ENCODE measurements at regions not wholly inside any gene's neighbourhood (a gene's known extent, or its start where the extent isn't known, plus 50 kb on each side); places are given as distances from the start of the nearest gene placed in this dataset.

- no peak for TF ChIP-seq CTCF (IDR thresholded peaks at IDR 0.05)
- Histone ChIP-seq H3K27me3 (no peaks in the 10 kb centered on the region), H3K4me3 (no peak overlapping the region), H3K27ac (no peak overlapping the region), H3K9me3 (peaks cover 0 to 10% of the 10 kb centered on the region in 2 donors), H3K4me1 (no peaks in the 10 kb centered on the region), H3K36me3 (no peaks in the 10 kb centered on the region)
- no peak for DNase-seq (ENCODE audit: low spot score)
Measured at GRCh38 chr12:23174917-23175316, 549.9 kb downstream of the ETNK1 start.

- no peak overlapping the region for H3K4me3 ChIP-seq
- H3K27me3 ChIP-seq: no peaks in the 10 kb centered on the region
- no peak for TF ChIP-seq CTCF (IDR thresholded peaks at IDR 0.05)
- no peak for DNase-seq (ENCODE audit: low spot score)
- no peaks in the 10 kb centered on the region for H3K9me3 ChIP-seq
- no peak overlapping the region for H3K27ac ChIP-seq
- no peaks in the 10 kb centered on the region for H3K36me3 ChIP-seq
- no peaks in the 10 kb centered on the region for H3K4me1 ChIP-seq
Measured at GRCh38 chr12:23185346-23185745, 560.4 kb downstream of the ETNK1 start.

GRCh38 chr12:23186950-23187349, 562.0 kb downstream of the ETNK1 start:
- H3K27ac ChIP-seq: no peak overlapping the region
- no peaks in the 10 kb centered on the region for H3K27me3 ChIP-seq
- no peak for DNase-seq (ENCODE audit: low spot score)
- H3K4me1 ChIP-seq: no peaks in the 10 kb centered on the region
- no peak for TF ChIP-seq CTCF (IDR thresholded peaks at IDR 0.05)
- H3K36me3 ChIP-seq: no peaks in the 10 kb centered on the region
- H3K9me3 ChIP-seq: no peaks in the 10 kb centered on the region
- no peak overlapping the region for H3K4me3 ChIP-seq

GRCh38 chr12:23193552-23193951, 568.6 kb downstream of the ETNK1 start:
- H3K27me3 ChIP-seq: no peaks in the 10 kb centered on the region
- H3K9me3 ChIP-seq: no peaks in the 10 kb centered on the region
- no peak for TF ChIP-seq CTCF (IDR thresholded peaks at IDR 0.05)
- H3K27ac ChIP-seq: no peak overlapping the region
- no peak for DNase-seq (ENCODE audit: low spot score)
- no peaks in the 10 kb centered on the region for H3K36me3 ChIP-seq
- no peaks in the 10 kb centered on the region for H3K4me1 ChIP-seq
- no peak overlapping the region for H3K4me3 ChIP-seq

GRCh38 chr12:23197266-23197665, 572.3 kb downstream of the ETNK1 start:
- Histone ChIP-seq H3K4me1 (no peaks in the 10 kb centered on the region), H3K4me3 (no peak overlapping the region), H3K36me3 (no peaks in the 10 kb centered on the region), H3K27me3 (no peaks in the 10 kb centered on the region), H3K27ac (no peak overlapping the region), H3K9me3 (peaks cover 0 to 6% of the 10 kb centered on the region in 2 donors)
- no peak for DNase-seq (ENCODE audit: low spot score)
- TF ChIP-seq CTCF (IDR thresholded peaks at IDR 0.05): no peak

GRCh38 chr12:23202728-23203127, 577.8 kb downstream of the ETNK1 start:
- no peaks in the 10 kb centered on the region for H3K4me1 ChIP-seq
- no peak overlapping the region for H3K27ac ChIP-seq
- no peaks in the 10 kb centered on the region for H3K27me3 ChIP-seq
- H3K9me3 ChIP-seq: peaks cover 0 to 6% of the 10 kb centered on the region in 2 donors
- no peak for TF ChIP-seq CTCF (IDR thresholded peaks at IDR 0.05)
- H3K36me3 ChIP-seq: no peaks in the 10 kb centered on the region
- H3K4me3 ChIP-seq: no peak overlapping the region
- no peak for DNase-seq (ENCODE audit: low spot score)

All from right atrium auricular region (tissue), 2 donors.